Panc1 (cell line): ENCODE measurements at regions not wholly inside any gene's neighbourhood (a gene's known extent, or its start where the extent isn't known, plus 50 kb on each side); places are given as distances from the start of the nearest gene placed in this dataset.

Experiments
- ATAC-seq: fragments of 200-7000 bp; cut with Tn5 transposase; 2 replicates; pipeline ENCODE4 v1.9.1; 2020; ENCODE audit warnings: mild to moderate bottlenecking, moderate library complexity
- BruUV-seq: library from RNA; stranded (reverse); fragments of 400-500 nt; replicated peaks from 2 replicates; lab custom pipeline; 2021; lab: Mats Ljungman, UMichigan
- CTCF ChIA-PET: fragments of 300-600 bp; sonication (Branson Sonifier 250); formaldehyde crosslinking; loops from one replicate; lab custom pipeline; 2022; ENCODE audit warnings: antibody characterized with exemption; lab: Charles Lee
- POLR2A ChIA-PET: fragments of 300-600 bp; sonication (Branson Sonifier 250); formaldehyde crosslinking; loops from one replicate; lab custom pipeline; 2022; ENCODE audit warnings: antibody characterized with exemption; lab: Charles Lee
- DNase-seq: peaks from one replicate; pipeline ENCODE4 v3.0.0-alpha.2; 2010; ENCODE audit warnings: low read depth, low spot score
- H3K27ac ChIP-seq: 2 replicates; pipeline ENCODE4 v1.5.1; 2011; ENCODE audit warnings: mild to moderate bottlenecking, low read length, inconsistent platforms
- H3K27me3 ChIP-seq: fragments of 200-500 bp; sonication (Bioruptor generic); 2 replicates; pipeline ENCODE4 v1.6.0; 2014; ENCODE audit warnings: low read length, inconsistent platforms; ENCODE audit not compliant: control insufficient read depth, insufficient read depth
- H3K36me3 ChIP-seq: fragments of 200-500 bp; sonication (Bioruptor generic); 2 replicates; pipeline ENCODE4 v1.5.1; 2014; ENCODE audit warnings: inconsistent platforms, mild to moderate bottlenecking, low read length, moderate library complexity; ENCODE audit not compliant: control insufficient read depth, insufficient read depth
- H3K4me1 ChIP-seq: 2 replicates; pipeline ENCODE4 v1.5.1; 2011; ENCODE audit warnings: inconsistent platforms, mild to moderate bottlenecking, low read length, moderate library complexity; ENCODE audit not compliant: control insufficient read depth, insufficient read depth
- H3K4me3 ChIP-seq, 2 experiments: 2 replicates each; pipeline ENCODE4 v1.5.1; 2011 to 2012; ENCODE audit warnings: low read depth in 2 of 2, low read length in 2 of 2, mild to moderate bottlenecking in 2 of 2, inconsistent platforms in 1 of 2, moderate library complexity in 1 of 2
- H3K9me3 ChIP-seq: fragments of 200-500 bp; sonication (Bioruptor generic); 2 replicates; pipeline ENCODE4 v1.5.1; 2014; ENCODE audit warnings: low read depth, mild to moderate bottlenecking, inconsistent platforms, low read length, moderate library complexity; ENCODE audit not compliant: control insufficient read depth, insufficient read depth
- CTCF ChIP-seq: fragments of 450-650 bp; IDR thresholded peaks from 2 replicates; pipeline ENCODE4 v1.5.1; 2017; ENCODE audit warnings: mild to moderate bottlenecking
- POLR2AphosphoS5 ChIP-seq: IDR thresholded peaks from 2 replicates; pipeline ENCODE4 v1.6.1; 2012; ENCODE audit warnings: mild to moderate bottlenecking, low read depth, low read length, moderate library complexity
- REST ChIP-seq, 2 experiments: IDR thresholded peaks; 2 replicates each; pipeline ENCODE4 v1.6.1; 2011 to 2012; ENCODE audit warnings: low read depth in 2 of 2, control low read depth in 1 of 2, low read length in 1 of 2, mild to moderate bottlenecking in 1 of 2, moderate library complexity in 1 of 2; ENCODE audit not compliant: insufficient read depth in 1 of 2
- SIN3A ChIP-seq: IDR thresholded peaks from 2 replicates; pipeline ENCODE4 v1.6.1; 2012; ENCODE audit warnings: low read depth, mild to moderate bottlenecking, low read length, moderate library complexity, borderline replicate concordance; ENCODE audit not compliant: insufficient read depth
- TCF7L2 ChIP-seq: IDR thresholded peaks from 2 replicates; pipeline ENCODE4 v1.6.1; 2011; ENCODE audit warnings: mild to moderate bottlenecking, low read depth, low read length, inconsistent platforms
- in situ Hi-C: cut with HindIII; loops from 2 replicates; pipeline ENCODE4 v1.10.0; 2016; ENCODE audit warnings: low sequenced_read_pairs, low pct_unique_long_range_greater_than_20kb
- intact Hi-C: fragments of 100-400 bp; cut with micrococcal nuclease; formaldehyde crosslinking; loops from one replicate; pipeline ENCODE4 v1.10.0; 2022; ENCODE audit not compliant: unreplicated experiment

- no TSS peak for BruUV-seq
- Histone ChIP-seq H3K27ac (no peak overlapping the region), H3K9me3 (no peaks in the 10 kb centered on the region), H3K4me1 (no peaks in the 10 kb centered on the region), H3K4me3 (no peak overlapping the region), H3K27me3 (no peaks in the 10 kb centered on the region), H3K36me3 (no peaks in the 10 kb centered on the region)
- in situ Hi-C loops, result no loop called here
- TF ChIP-seq REST (IDR thresholded peaks at IDR 0.05; ENCODE audit: insufficient read depth in 1 of 2, low read depth in 2 of 2, low read length in 1 of 2), result no peak
- no peak for TF ChIP-seq CTCF
- no peak for TF ChIP-seq SIN3A
- TF ChIP-seq POLR2AphosphoS5, result no peak
- no peak for TF ChIP-seq TCF7L2
- CTCF ChIA-PET, result no interaction called here
- intact Hi-C loops, result no loop called here
- no peak for DNase-seq
- POLR2A ChIA-PET, result no interaction called here
- no peak for ATAC-seq
These were observed 155.1 kb downstream of the ANXA5 start for GRCh38 chr4:121541696-121542095.

GRCh38 chr4:121535351-121535750 is 154.5 kb upstream of the QRFPR start:
- Histone ChIP-seq H3K4me3 (no peak overlapping the region), H3K27me3 (no peaks in the 10 kb centered on the region), H3K4me1 (no peaks in the 10 kb centered on the region), H3K36me3 (no peaks in the 10 kb centered on the region), H3K27ac (no peak overlapping the region), H3K9me3 (no peaks in the 10 kb centered on the region)
- no peak for ATAC-seq
- in situ Hi-C loops (no loop called here), intact Hi-C loops (no loop called here)
- ChIA-PET CTCF (no interaction called here), POLR2A (no interaction called here)
- no TSS peak for BruUV-seq
- TF ChIP-seq SIN3A, result no peak
- no peak for TF ChIP-seq TCF7L2
- TF ChIP-seq POLR2AphosphoS5, result no peak
- no peak for TF ChIP-seq REST (IDR thresholded peaks at IDR 0.05; ENCODE audit: insufficient read depth in 1 of 2, low read depth in 2 of 2, low read length in 1 of 2)
- no peak for TF ChIP-seq CTCF
- DNase-seq, result no peak
